Ascending aorta (tissue), 2 donors: ENCODE measurements at regions not wholly inside any gene's neighbourhood (a gene's known extent, or its start where the extent isn't known, plus 50 kb on each side); places are given as distances from the start of the nearest gene placed in this dataset.

Experiments used
- DNase-seq, 2 donors: peaks; one replicate each; pipeline ENCODE4 v3.0.0-alpha.2; 2019; ENCODE audit warnings: low spot score in 2 of 2
- H3K27ac ChIP-seq, 2 donors: fragments of 200-600 bp; sonication (generic); one replicate each; pipeline ENCODE4 v1.5.1; 2016 to 2017; ENCODE audit warnings: mild to moderate bottlenecking in 1 of 2
- H3K27me3 ChIP-seq: fragments of 200-600 bp; sonication (generic); one replicate; pipeline ENCODE4 v1.5.1; 2017
- H3K36me3 ChIP-seq, 2 donors: fragments of 200-600 bp; sonication (generic); one replicate each; pipeline ENCODE4 v1.5.1; 2016
- H3K4me1 ChIP-seq, 2 donors: fragments of 200-600 bp; sonication (generic); one replicate each; pipeline ENCODE4 v1.5.1; 2016 to 2017; ENCODE audit warnings: mild to moderate bottlenecking in 1 of 2
- H3K4me3 ChIP-seq, 2 donors: fragments of 200-600 bp; sonication (generic); one replicate each; pipeline ENCODE4 v1.5.1; 2016 to 2017; ENCODE audit warnings: mild to moderate bottlenecking in 1 of 2
- H3K9me3 ChIP-seq, 2 donors: fragments of 200-600 bp; sonication (generic); one replicate each; pipeline ENCODE4 v1.5.1; 2016
- CTCF ChIP-seq, 3 experiments: fragments of 200-600 bp in 2 of 3; fragments of 450-650 bp in 1 of 3; sonication (generic) in 2 of 3; IDR thresholded peaks; one replicate each; pipeline ENCODE4 v1.5.1; 2016 to 2019; ENCODE audit warnings: antibody characterized with exemption in 3 of 3, mild to moderate bottlenecking in 1 of 3, moderate library complexity in 1 of 3
- intact Hi-C: fragments of 100-400 bp; cut with DNase I; formaldehyde crosslinking; loops from one replicate; pipeline ENCODE4 v1.15.1; 2023

DNA sequence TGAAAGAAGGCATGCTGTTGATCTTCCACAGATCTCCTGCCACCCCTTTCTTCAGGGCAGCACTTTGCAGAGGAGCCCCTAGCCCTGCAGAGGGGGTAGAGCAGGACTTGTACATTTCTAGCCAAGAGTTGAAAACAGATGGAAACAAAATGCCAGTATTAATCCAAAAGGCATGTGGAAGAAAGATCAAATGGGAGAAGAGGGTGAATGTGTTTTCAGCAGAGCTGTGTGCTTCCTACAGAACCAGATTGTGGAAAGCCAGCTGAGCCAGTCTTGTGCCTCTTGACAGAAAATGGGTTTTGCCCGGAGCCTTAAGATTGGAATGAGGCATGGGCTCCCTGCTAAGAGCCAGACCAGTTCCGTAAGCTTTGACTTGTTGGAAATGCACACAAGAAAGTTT is 105.2 kb upstream of the TSPAN2 start:
- Histone ChIP-seq H3K9me3 (no peaks in the 10 kb centered on the region), H3K4me1 (peaks cover 6 to 12% of the 10 kb centered on the region in 2 donors), H3K4me3 (no peak overlapping the region), H3K27ac (no peak overlapping the region), H3K36me3 (no peaks in the 10 kb centered on the region), H3K27me3 (no peaks in the 10 kb centered on the region)
- DNase-seq = no peak
- TF ChIP-seq CTCF (IDR thresholded peaks at IDR 0.05) = no peak
- intact Hi-C loops = loop anchor here (5.0 kb wide), 3 partner anchors 88 to 1183 kb away; no protein-coding TSS in a partner anchor

- no peaks in the 10 kb centered on the region for H3K27me3 ChIP-seq
- DNase-seq = no peak
- intact Hi-C loops = loop anchor here (5.0 kb wide), 3 partner anchors 89 to 1184 kb away; no protein-coding TSS in a partner anchor
- H3K4me3 ChIP-seq = no peak overlapping the region
- H3K9me3 ChIP-seq = no peaks in the 10 kb centered on the region
- peaks cover 6 to 20% of the 10 kb centered on the region in 2 donors for H3K4me1 ChIP-seq
- no peaks in the 10 kb centered on the region for H3K36me3 ChIP-seq
- no peak overlapping the region for H3K27ac ChIP-seq
- no peak for TF ChIP-seq CTCF (IDR thresholded peaks at IDR 0.05)
These were observed 103.9 kb upstream of the TSPAN2 start for GRCh38 chr1:115193046-115193828.

GRCh38 chr1:115192200-115192767 is 103.0 kb upstream of the TSPAN2 start:
- peaks cover 6 to 20% of the 10 kb centered on the region in 2 donors for H3K4me1 ChIP-seq
- TF ChIP-seq CTCF (IDR thresholded peaks at IDR 0.05) = no peak
- H3K4me3 ChIP-seq = no peak overlapping the region
- DNase-seq = no peak
- H3K27ac ChIP-seq = no peak overlapping the region
- H3K36me3 ChIP-seq = no peaks in the 10 kb centered on the region
- H3K27me3 ChIP-seq = no peaks in the 10 kb centered on the region
- H3K9me3 ChIP-seq = no peaks in the 10 kb centered on the region
- intact Hi-C loops = loop anchor here (5.0 kb wide), 3 partner anchors 90 to 1185 kb away; no protein-coding TSS in a partner anchor

- Histone ChIP-seq H3K27ac (peak overlapping the region in 1 of 2 donors; percentile 95), H3K4me3 (no peak overlapping the region), H3K4me1 (peaks cover 10 to 21% of the 10 kb centered on the region in 2 donors), H3K9me3 (no peaks in the 10 kb centered on the region), H3K27me3 (no peaks in the 10 kb centered on the region), H3K36me3 (no peaks in the 10 kb centered on the region)
- no peak for TF ChIP-seq CTCF (IDR thresholded peaks at IDR 0.05)
- intact Hi-C loops = loop anchor here (2.0 to 5.0 kb wide), 4 partner anchors 91 to 1186 kb away; no protein-coding TSS in a partner anchor
- DNase-seq = no peak
These were observed 102.4 kb upstream of the TSPAN2 start for GRCh38 chr1:115191691-115192090.

- Histone ChIP-seq H3K27ac (peak overlapping the region; percentile 89 to 95), H3K27me3 (no peaks in the 10 kb centered on the region), H3K36me3 (no peaks in the 10 kb centered on the region), H3K9me3 (no peaks in the 10 kb centered on the region), H3K4me3 (no peak overlapping the region), H3K4me1 (peaks cover 10 to 28% of the 10 kb centered on the region in 2 donors)
- intact Hi-C loops = loop anchor here (1.0 to 5.0 kb wide), 5 partner anchors 55 to 1187 kb away; no protein-coding TSS in a partner anchor
- TF ChIP-seq CTCF (IDR thresholded peaks at IDR 0.05) = no peak
- DNase-seq = no peak
These were observed 101.4 kb upstream of the TSPAN2 start for GRCh38 chr1:115190540-115191170.
